IPS DF 6.9 (cell line): ENCODE measurements at regions not wholly inside any gene's neighbourhood (a gene's known extent, or its start where the extent isn't known, plus 50 kb on each side); places are given as distances from the start of the nearest gene placed in this dataset.
"Not testable (repeated sequence)": the region's sequence is repeated elsewhere in the genome, so short reads cannot be mapped to it uniquely, and the experiment has no call there.

ENCODE experiments used
- DNase-seq: peaks from one replicate; pipeline ENCODE4 v3.0.0-alpha.2; 2013; ENCODE audit warnings: low read depth, low spot score
- H3K27ac ChIP-seq: one replicate; pipeline ENCODE4 v1.5.1; 2013; ENCODE audit warnings: low read length, control low read depth
- H3K27me3 ChIP-seq: 2 replicates; pipeline ENCODE4 v1.6.1; 2013; ENCODE audit warnings: mild to moderate bottlenecking, low read length; ENCODE audit not compliant: control insufficient read depth, insufficient read depth
- H3K36me3 ChIP-seq: 2 replicates; pipeline ENCODE4 v1.6.1; 2013; ENCODE audit warnings: low read length; ENCODE audit not compliant: control insufficient read depth, insufficient read depth
- H3K4me1 ChIP-seq: 2 replicates; pipeline ENCODE4 v1.6.1; 2013; ENCODE audit warnings: low read length; ENCODE audit not compliant: control insufficient read depth, insufficient read depth
- H3K4me3 ChIP-seq: 2 replicates; pipeline ENCODE4 v1.5.1; 2013; ENCODE audit warnings: mild to moderate bottlenecking, low read length
- H3K9me3 ChIP-seq: 2 replicates; pipeline ENCODE4 v1.6.1; 2013; ENCODE audit warnings: low read length, inconsistent platforms; ENCODE audit not compliant: control insufficient read depth, insufficient read depth
- WGBS: extraction: QIAGEN DNeasy Blood & Tissue Kit; methylation state at CpG from one replicate; pipeline ENCODE4 v1.1.7; 2013; ENCODE audit warnings: mixed read lengths, missing lambda C conversion rate; ENCODE audit not compliant: insufficient read length, insufficient coverage; 5-methylcytosine and 5-hydroxymethylcytosine counted together

DNA sequence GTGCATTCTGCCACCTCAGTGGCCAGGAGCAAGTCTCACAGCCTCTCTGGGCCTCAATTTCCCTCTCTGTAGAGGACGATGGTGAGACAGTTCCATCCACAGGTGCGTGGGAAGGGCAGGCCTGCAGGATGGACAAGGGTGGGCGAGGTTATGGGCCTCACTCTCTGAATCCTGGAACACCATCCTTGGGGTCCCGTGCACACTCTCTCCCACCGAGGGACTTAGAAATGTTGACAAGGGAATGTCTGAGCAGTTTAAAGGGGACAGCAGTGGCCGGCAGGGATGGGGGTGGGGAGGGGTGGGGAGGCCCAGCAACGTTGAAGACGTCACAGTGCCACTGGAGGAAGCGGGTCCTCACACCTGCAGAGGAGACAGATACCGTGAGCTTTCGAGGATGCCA lies 111.5 kb downstream of the FOXL3 start:
- H3K27me3 ChIP-seq, result no peaks in the 10 kb centered on the region
- no peak overlapping the region for H3K4me3 ChIP-seq
- no peaks in the 10 kb centered on the region for H3K4me1 ChIP-seq
- peaks cover 6% of the 10 kb centered on the region; the same call in 1 of the 2 replicates for H3K9me3 ChIP-seq
- no peak overlapping the region for H3K27ac ChIP-seq
- DNase-seq, result no peak
- WGBS, result no CpG with 5 or more reads among the region's 11 CpGs
- H3K36me3 ChIP-seq, result no peaks in the 10 kb centered on the region

DNA sequence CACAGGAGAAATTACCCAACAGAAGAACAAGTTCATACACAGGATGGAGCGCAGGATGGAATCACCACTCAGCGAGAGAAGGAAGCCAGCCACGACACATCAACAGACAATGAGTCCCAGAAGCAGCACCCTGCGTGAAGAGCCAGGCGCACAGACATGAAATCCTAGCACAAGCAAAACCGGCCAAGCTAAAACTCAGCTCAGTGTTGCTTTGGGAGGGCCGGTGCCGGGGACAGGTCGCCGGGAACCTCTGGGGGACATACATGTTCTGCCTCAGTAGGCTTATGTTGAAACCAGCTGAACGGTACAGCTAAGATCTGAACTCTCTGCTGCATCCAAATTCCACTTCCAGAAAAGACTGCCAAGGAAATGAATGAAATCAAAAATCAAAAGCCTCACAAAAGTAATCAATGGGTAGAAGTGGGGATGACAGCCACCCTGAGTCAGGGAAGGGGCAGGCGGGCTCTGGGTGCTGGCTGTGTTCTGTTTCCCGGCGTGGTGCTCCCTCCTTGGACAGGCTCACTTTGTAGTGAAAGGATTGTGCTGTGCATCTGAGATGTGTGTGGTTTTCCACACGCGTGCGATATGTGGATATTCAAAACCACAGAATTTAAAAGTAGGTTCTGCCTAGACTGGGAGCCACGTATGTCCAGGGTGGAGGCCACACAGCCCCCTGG lies 114.7 kb downstream of the PDGFA start:
- no peaks in the 10 kb centered on the region; the same call in 1 of the 2 replicates for H3K36me3 ChIP-seq
- no peak overlapping the region for H3K27ac ChIP-seq
- no peak for DNase-seq
- H3K9me3 ChIP-seq, result no peaks in the 10 kb centered on the region
- WGBS, result no CpG with 5 or more reads among the region's 18 CpGs
- no peaks in the 10 kb centered on the region for H3K27me3 ChIP-seq
- H3K4me3 ChIP-seq, result no peak overlapping the region
- H3K4me1 ChIP-seq, result no peaks in the 10 kb centered on the region

DNA sequence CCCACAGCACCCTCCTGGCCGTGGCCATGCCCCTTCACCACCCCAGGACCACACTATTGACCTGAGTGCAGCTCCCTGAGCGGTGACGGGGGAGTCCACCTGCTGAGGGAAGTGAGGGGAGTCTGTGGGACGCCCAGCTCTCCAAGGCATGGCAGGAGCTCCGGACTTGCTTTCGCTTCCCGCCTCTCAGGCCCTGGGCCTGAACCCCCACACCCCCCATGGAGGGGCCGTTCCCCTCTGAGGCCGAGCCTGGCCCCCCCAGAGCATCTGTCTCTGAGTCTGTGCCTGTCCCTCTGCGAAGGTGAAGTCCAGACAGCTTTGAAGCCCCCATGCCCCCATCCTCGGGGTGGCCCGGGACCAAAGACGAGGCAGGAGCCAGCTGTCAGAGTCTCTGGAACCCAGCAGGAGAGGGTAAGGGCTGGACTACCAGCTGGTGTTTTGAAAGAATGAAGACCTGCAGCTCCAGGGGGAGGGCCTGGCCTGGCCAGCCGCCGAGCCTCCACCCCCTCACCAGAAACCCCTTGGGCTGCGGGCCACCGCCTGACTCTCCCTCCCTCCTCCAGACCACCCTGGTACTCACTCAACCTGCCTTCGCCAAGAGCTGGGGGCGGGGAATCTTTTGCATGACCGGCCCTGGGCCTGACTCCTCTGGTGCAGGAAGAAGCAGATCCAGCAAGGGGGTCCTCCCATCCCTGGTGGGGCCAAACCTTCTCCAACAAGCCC lies 114.0 kb downstream of the PDGFA start:
- Histone ChIP-seq H3K27me3 (no peaks in the 10 kb centered on the region), H3K4me1 (no peaks in the 10 kb centered on the region), H3K27ac (no peak overlapping the region), H3K9me3 (no peaks in the 10 kb centered on the region), H3K4me3 (no peak overlapping the region), H3K36me3 (no peaks in the 10 kb centered on the region; the same call in 1 of the 2 replicates)
- DNase-seq, result no peak
- WGBS, result no CpG with 5 or more reads among the region's 20 CpGs

DNA sequence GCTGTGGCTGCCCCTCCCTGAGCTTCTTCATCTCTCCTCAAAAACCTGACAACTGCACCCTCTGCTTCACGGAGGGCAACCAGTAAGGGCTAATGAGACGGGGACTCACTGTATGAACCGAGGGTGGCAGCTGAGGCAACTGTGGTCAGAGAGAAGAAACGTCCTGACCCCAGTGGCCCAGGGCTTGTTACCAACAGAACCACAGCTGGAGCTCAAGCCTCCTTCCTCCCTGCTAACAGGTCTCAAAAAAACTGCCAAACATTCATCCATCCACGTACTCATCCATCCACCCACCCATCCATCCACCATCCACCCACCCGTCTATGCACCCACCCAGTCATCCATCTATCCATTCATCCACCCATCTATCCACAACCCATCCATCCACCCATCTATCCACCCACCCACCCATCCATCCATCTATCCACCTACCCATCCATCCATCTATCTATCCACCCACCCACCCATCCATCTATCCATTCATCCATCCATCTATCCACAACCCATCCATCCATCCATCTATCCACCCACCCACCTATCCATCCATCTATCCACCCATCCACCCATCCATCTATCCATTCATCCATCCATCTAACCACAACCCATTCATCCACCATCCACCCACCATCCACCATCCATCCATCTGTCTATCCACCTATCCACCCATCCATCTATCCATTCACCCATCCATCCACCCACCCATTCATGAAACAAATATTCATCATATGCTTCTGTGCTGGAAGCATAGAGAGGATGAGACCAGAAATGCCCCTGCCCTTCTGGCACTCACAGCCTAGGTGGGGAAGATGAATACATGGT lies 111.7 kb downstream of the PDGFA start:
- Histone ChIP-seq H3K36me3 (no peaks in the 10 kb centered on the region; the same call in 1 of the 2 replicates), H3K27me3 (no peaks in the 10 kb centered on the region), H3K9me3 (no peaks in the 10 kb centered on the region), H3K27ac (no peak overlapping the region), H3K4me1 (no peaks in the 10 kb centered on the region), H3K4me3 (no peak overlapping the region)
- DNase-seq, result no peak
- no CpG with 5 or more reads among the region's 6 CpGs for WGBS

- Histone ChIP-seq H3K27ac (no peak overlapping the region), H3K9me3 (no peaks in the 10 kb centered on the region), H3K4me3 (no peak overlapping the region), H3K4me1 (no peaks in the 10 kb centered on the region), H3K36me3 (no peaks in the 10 kb centered on the region; the same call in 1 of the 2 replicates), H3K27me3 (no peaks in the 10 kb centered on the region)
- WGBS, result no CpG with 5 or more reads among the region's 21 CpGs
- DNase-seq, result no peak
Measured at GRCh38 chr7:408751-409311, 110.8 kb downstream of the PDGFA start.

DNA sequence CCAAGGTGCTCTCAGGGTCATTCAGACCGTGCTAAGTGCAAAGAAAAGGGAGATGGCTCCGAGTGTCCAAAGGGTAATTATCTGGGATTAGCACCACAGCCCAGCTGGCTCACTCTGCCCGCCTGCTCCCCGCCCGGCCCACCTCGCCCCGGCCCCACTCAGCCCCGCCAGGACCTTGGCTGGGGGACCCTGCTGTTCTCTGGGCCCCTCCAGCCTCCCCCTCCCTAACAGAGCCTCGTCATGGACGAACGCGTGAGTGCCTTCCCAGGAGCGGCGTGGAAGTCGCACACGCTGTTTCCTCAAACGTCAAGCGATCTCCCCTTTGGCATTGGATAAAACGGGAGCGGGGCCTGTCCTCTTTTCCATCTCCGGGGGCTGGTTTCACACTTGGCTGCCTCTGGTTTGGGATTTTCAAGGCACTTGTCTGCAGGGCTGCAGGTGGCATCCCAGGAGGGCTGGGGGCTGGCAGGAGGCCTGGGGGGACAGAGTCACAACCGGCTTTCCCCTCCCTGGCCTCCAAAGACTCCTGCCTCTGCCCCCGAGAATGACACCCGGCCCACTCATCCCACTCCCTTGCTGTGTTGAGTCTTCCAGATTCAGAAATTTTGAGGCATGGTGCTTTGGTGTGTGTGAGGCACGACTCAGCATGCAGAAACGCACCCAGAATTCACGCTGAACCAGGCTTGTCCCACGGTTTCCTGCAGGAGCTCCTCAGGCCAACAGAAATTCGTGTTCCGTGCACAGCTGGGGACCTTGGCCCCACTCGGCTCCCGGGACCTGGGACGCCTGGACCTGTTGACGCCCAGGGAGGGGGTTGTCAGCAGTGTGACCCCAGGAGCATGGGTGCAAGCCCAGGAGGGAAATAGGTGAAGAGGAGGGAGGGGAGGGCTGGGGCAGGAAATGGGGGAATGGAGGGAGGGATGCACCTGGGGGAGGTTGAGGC lies 110.0 kb downstream of the PDGFA start:
- H3K27ac ChIP-seq, result no peak overlapping the region
- H3K27me3 ChIP-seq, result no peaks in the 10 kb centered on the region
- no peak overlapping the region for H3K4me3 ChIP-seq
- no peaks in the 10 kb centered on the region for H3K9me3 ChIP-seq
- WGBS, result no CpG with 5 or more reads among the region's 34 CpGs
- H3K4me1 ChIP-seq, result no peaks in the 10 kb centered on the region
- no peaks in the 10 kb centered on the region; the same call in 1 of the 2 replicates for H3K36me3 ChIP-seq
- no peak for DNase-seq

- no peak overlapping the region for H3K4me3 ChIP-seq
- H3K36me3 ChIP-seq, result no peaks in the 10 kb centered on the region; the same call in 1 of the 2 replicates
- H3K27ac ChIP-seq, result no peak overlapping the region
- no CpG with 5 or more reads among the region's 20 CpGs for WGBS
- no peak for DNase-seq
- H3K9me3 ChIP-seq, result no peaks in the 10 kb centered on the region
- no peaks in the 10 kb centered on the region for H3K4me1 ChIP-seq
- H3K27me3 ChIP-seq, result no peaks in the 10 kb centered on the region
Measured at GRCh38 chr7:410395-410910, 109.2 kb downstream of the PDGFA start.

DNA sequence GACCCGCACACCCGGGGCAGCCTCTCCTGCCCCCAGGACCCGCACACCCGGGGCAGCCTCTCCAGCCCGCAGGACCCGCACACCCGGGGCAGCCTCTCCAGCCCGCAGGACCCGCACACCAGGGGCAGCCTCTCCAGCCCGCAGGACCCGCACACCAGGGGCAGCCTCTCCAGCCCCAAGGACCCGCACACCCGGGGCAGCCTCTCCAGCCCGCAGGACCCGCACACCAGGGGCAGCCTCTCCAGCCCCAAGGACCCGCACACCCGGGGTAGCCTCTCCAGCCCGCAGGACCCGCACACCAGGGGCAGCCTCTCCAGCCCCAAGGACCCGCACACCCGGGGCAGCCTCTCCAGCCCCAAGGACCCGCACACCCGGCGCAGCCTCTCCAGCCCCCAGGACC lies 108.5 kb downstream of the PDGFA start:
- not testable (repeated sequence) for H3K27ac ChIP-seq, H3K9me3 ChIP-seq, H3K4me3 ChIP-seq, DNase-seq, H3K4me1 ChIP-seq, H3K27me3 ChIP-seq, H3K36me3 ChIP-seq
- WGBS, result no CpG with 5 or more reads among the region's 24 CpGs

GRCh38 chr7:411677-412312 lies 107.9 kb downstream of the PDGFA start:
- H3K4me3 ChIP-seq, result no peak overlapping the region
- no peaks in the 10 kb centered on the region for H3K9me3 ChIP-seq
- H3K27me3 ChIP-seq, result no peaks in the 10 kb centered on the region
- WGBS, result no CpG with 5 or more reads among the region's 29 CpGs
- H3K27ac ChIP-seq, result no peak overlapping the region
- no peaks in the 10 kb centered on the region; the same call in 1 of the 2 replicates for H3K36me3 ChIP-seq
- DNase-seq, result no peak
- no peaks in the 10 kb centered on the region for H3K4me1 ChIP-seq
